ENCODE measurements at regions not wholly inside any gene's neighbourhood (a gene's known extent, or its start where the extent isn't known, plus 50 kb on each side); places are given as distances from the start of the nearest gene placed in this dataset.
"Not testable (repeated sequence)": the region's sequence is repeated elsewhere in the genome, so short reads cannot be mapped to it uniquely, and the experiment has no call there.

DNA sequence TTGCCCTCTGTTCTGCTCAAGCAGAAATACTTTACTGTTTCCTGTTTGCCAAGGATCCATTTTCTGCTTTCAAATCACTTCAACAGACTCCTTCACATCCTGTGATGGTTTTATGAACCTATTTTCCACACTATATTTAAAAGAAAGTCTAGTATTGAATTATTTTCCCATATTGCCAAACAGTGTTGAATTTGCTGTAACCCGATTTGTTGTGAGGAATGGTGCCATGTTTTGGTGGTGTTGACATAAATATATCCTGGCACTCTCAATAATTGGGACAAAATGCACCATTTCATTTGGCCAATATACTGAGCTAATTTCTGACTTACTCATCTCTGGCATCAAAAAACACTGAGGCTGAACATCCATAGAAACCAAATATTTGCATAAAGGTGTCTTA, 615.4 kb upstream of the SEMA3D start:
- H3K9ac ChIP-seq (ENCODE audit: insufficient read depth in 1 of 2, low read length in 2 of 2) = no peak overlapping the region

DNA sequence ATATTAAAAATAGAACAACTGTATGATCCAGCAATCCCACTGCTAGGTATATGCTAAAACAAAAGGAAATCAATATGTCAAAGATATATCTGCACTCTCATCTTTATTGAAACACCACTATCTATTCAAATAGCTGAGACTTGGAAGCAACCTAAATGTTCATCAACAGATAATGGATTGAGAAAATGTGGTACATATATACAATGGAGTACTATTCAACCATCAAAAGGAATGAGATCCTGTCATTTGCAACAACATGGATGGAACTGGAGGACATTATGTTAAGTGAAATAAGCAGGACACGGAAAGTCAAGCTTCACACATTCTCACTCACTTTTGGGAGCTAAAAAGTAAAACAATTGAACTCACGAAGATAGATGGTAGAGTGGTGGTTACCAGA, 610.1 kb upstream of the SEMA3D start:
- ATAC-seq (ENCODE audit: insufficient read depth, low FRiP score) = no peak
- no peak overlapping the region for H3K9ac ChIP-seq (ENCODE audit: insufficient read depth in 1 of 2, low read length in 2 of 2)
- no peak for DNase-seq
- WGBS, 2 donors = 91 to 96% methylated on average over 2 of the region's 2 CpGs
- H3K27ac ChIP-seq (ENCODE audit: low read depth in 1 of 2, low read length in 1 of 2) = no peak overlapping the region
- no peaks in the 10 kb centered on the region for H3K9me3 ChIP-seq (ENCODE audit: control insufficient read depth in 4 of 4, insufficient read depth in 3 of 4, low read length in 3 of 4)
- H3K27me3 ChIP-seq (ENCODE audit: control insufficient read depth in 3 of 3, insufficient read depth in 3 of 3, low read length in 2 of 3) = no peaks in the 10 kb centered on the region
- no peaks in the 10 kb centered on the region for H3K36me3 ChIP-seq (ENCODE audit: control insufficient read depth in 4 of 4, insufficient read depth in 4 of 4, low read length in 4 of 4)
- no peaks in the 10 kb centered on the region for H3K4me1 ChIP-seq (ENCODE audit: control insufficient read depth in 5 of 5, insufficient read depth in 5 of 5, low read length in 5 of 5)
- H3K4me3 ChIP-seq = no peak overlapping the region
- TF ChIP-seq, protein P1, sequence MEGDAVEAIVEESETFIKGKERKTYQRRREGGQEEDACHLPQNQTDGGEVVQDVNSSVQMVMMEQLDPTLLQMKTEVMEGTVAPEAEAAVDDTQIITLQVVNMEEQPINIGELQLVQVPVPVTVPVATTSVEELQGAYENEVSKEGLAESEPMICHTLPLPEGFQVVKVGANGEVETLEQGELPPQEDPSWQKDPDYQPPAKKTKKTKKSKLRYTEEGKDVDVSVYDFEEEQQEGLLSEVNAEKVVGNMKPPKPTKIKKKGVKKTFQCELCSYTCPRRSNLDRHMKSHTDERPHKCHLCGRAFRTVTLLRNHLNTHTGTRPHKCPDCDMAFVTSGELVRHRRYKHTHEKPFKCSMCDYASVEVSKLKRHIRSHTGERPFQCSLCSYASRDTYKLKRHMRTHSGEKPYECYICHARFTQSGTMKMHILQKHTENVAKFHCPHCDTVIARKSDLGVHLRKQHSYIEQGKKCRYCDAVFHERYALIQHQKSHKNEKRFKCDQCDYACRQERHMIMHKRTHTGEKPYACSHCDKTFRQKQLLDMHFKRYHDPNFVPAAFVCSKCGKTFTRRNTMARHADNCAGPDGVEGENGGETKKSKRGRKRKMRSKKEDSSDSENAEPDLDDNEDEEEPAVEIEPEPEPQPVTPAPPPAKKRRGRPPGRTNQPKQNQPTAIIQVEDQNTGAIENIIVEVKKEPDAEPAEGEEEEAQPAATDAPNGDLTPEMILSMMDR (IDR thresholded peaks at IDR 0.05; ENCODE audit: control extremely low read depth, extremely low read depth) = no peak

More for the DNA sequence above, 615.4 kb upstream of the SEMA3D start:
- no peaks in the 10 kb centered on the region for H3K9me3 ChIP-seq (ENCODE audit: control insufficient read depth in 4 of 4, insufficient read depth in 3 of 4, low read length in 3 of 4)
- no peaks in the 10 kb centered on the region for H3K27me3 ChIP-seq (ENCODE audit: control insufficient read depth in 3 of 3, insufficient read depth in 3 of 3, low read length in 2 of 3)
- DNase-seq (peak in 1 of 3 donors; percentile 8), ATAC-seq (ENCODE audit: insufficient read depth, low FRiP score) (no peak)
- H3K4me1 ChIP-seq (ENCODE audit: control insufficient read depth in 5 of 5, insufficient read depth in 5 of 5, low read length in 5 of 5) = peaks cover 0 to 3% (median 0%) of the 10 kb centered on the region in 5 donors
- 78 to 83% methylated on average over 1 of the region's 1 CpG for WGBS, 2 donors
- TF ChIP-seq, protein P1 (IDR thresholded peaks at IDR 0.05; ENCODE audit: control extremely low read depth, extremely low read depth) = no peak
- H3K27ac ChIP-seq (ENCODE audit: low read depth in 1 of 2, low read length in 1 of 2) = no peak overlapping the region
- H3K4me3 ChIP-seq = no peak overlapping the region
- no peaks in the 10 kb centered on the region for H3K36me3 ChIP-seq (ENCODE audit: control insufficient read depth in 4 of 4, insufficient read depth in 4 of 4, low read length in 4 of 4)

DNA sequence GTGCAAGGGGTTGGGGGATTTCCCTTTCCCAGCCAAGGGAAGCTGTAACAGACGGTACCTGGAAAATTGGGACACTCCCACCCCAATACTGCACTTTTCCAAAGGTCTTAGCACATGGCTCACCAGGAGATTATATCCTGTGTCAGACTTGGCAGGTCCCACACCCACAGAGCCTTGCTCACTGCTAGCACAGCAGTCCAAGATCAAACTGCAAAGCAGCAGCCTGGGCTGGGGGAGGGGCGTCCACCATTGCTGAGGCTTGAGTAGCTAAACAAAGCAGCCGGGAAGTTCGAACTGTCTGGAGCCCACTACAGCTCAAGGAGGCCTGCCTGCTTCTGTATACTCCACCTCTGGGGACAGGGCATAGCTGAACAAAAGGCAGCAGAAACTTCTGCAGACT, 604.2 kb upstream of the SEMA3D start:
- not testable (repeated sequence) for ATAC-seq (ENCODE audit: insufficient read depth, low FRiP score); H3K4me3 ChIP-seq; H3K4me1 ChIP-seq (ENCODE audit: control insufficient read depth in 5 of 5, insufficient read depth in 5 of 5, low read length in 5 of 5); DNase-seq; H3K9me3 ChIP-seq (ENCODE audit: control insufficient read depth in 4 of 4, insufficient read depth in 3 of 4, low read length in 3 of 4); H3K36me3 ChIP-seq (ENCODE audit: control insufficient read depth in 4 of 4, insufficient read depth in 4 of 4, low read length in 4 of 4); H3K27me3 ChIP-seq (ENCODE audit: control insufficient read depth in 3 of 3, insufficient read depth in 3 of 3, low read length in 2 of 3); H3K9ac ChIP-seq (ENCODE audit: insufficient read depth in 1 of 2, low read length in 2 of 2); H3K27ac ChIP-seq (ENCODE audit: low read depth in 1 of 2, low read length in 1 of 2)
- 87 to 89% methylated on average over 4 of the region's 4 CpGs for WGBS, 2 donors

DNA sequence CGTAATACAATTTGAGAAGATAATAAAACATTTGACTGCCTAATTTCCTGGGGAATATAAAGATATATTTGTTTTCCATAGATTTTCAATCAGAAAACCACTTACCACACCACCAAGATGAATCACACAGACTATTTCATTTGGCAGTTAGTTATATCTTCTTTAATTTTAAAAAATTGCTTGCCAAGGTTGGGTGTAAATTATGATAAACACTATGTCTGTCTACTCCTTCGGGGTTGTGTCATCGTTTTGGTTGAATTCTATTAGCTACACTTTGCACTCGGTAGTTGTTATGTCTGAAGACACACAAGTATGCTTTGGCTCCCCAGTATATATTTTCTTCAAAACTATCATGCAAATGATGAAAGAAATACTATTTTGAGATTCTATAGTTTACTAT, 594.8 kb upstream of the SEMA3D start:
- H3K4me1 ChIP-seq (ENCODE audit: control insufficient read depth in 5 of 5, insufficient read depth in 5 of 5, low read length in 5 of 5) = peaks cover 0 to 6% (median 3%) of the 10 kb centered on the region in 5 donors
- peaks cover 0 to 2% (median 0%) of the 10 kb centered on the region in 4 donors for H3K9me3 ChIP-seq (ENCODE audit: control insufficient read depth in 4 of 4, insufficient read depth in 3 of 4, low read length in 3 of 4)
- H3K36me3 ChIP-seq (ENCODE audit: control insufficient read depth in 4 of 4, insufficient read depth in 4 of 4, low read length in 4 of 4) = no peaks in the 10 kb centered on the region
- H3K4me3 ChIP-seq = no peak overlapping the region
- ATAC-seq (ENCODE audit: insufficient read depth, low FRiP score) = no peak
- TF ChIP-seq, protein P1 (IDR thresholded peaks at IDR 0.05; ENCODE audit: control extremely low read depth, extremely low read depth) = no peak
- no peaks in the 10 kb centered on the region for H3K27me3 ChIP-seq (ENCODE audit: control insufficient read depth in 3 of 3, insufficient read depth in 3 of 3, low read length in 2 of 3)
- 74 to 84% methylated on average over 4 of the region's 4 CpGs for WGBS, 2 donors
- no peak for DNase-seq
- H3K9ac ChIP-seq (ENCODE audit: insufficient read depth in 1 of 2, low read length in 2 of 2) = no peak overlapping the region
- no peak overlapping the region for H3K27ac ChIP-seq (ENCODE audit: low read depth in 1 of 2, low read length in 1 of 2)
